IMR-90 (cell line): ENCODE measurements at regions not wholly inside any gene's neighbourhood (a gene's known extent, or its start where the extent isn't known, plus 50 kb on each side); places are given as distances from the start of the nearest gene placed in this dataset.

Experiments
- ATAC-seq: fragments of 200-7000 bp; cut with Tn5 transposase; 2 replicates; pipeline ENCODE4 v1.9.1; 2020; ENCODE audit warnings: low read depth, mild to moderate bottlenecking, moderate library complexity
- BruUV-seq: library from RNA; stranded (reverse); fragments of 400-500 nt; replicated peaks from 2 replicates; lab custom pipeline; 2021; lab: Mats Ljungman, UMichigan
- CTCF ChIA-PET: fragments of 300-600 bp; formaldehyde crosslinking; extraction: SDS; loops from one replicate; lab custom pipeline; 2021; ENCODE audit warnings: antibody characterized with exemption; lab: Yijun Ruan, JAX
- POLR2A ChIA-PET: fragments of 300-600 bp; sonication (Branson Sonifier 250); formaldehyde crosslinking; loops from one replicate; lab custom pipeline; 2022; ENCODE audit warnings: antibody characterized with exemption; ENCODE audit not compliant: unreplicated experiment; lab: Charles Lee
- DNase-seq: peaks from one replicate; pipeline ENCODE4 v3.0.0; 2013
- H2AFZ ChIP-seq: replicated peaks from 2 replicates; pipeline ENCODE3; 2013; ENCODE audit warnings: low read length, mild to moderate bottlenecking; ENCODE audit not compliant: poor library complexity
- H2AK5ac ChIP-seq: 2 replicates; pipeline ENCODE4 v1.6.1; 2013; ENCODE audit warnings: low read depth, low read length, inconsistent platforms
- H2AK9ac ChIP-seq: replicated peaks from 2 replicates; pipeline ENCODE3; 2013; ENCODE audit warnings: mild to moderate bottlenecking, low read depth, low read length, moderate library complexity; ENCODE audit not compliant: poor library complexity
- H2BK120ac ChIP-seq: 2 replicates; pipeline ENCODE4 v1.6.1; 2013; ENCODE audit warnings: low read depth, low read length, inconsistent platforms
- H2BK15ac ChIP-seq: 3 replicates; pipeline ENCODE4 v1.6.1; 2013; ENCODE audit warnings: low read depth, low read length, inconsistent platforms
- H2BK20ac ChIP-seq: 2 replicates; pipeline ENCODE4 v1.6.1; 2013; ENCODE audit warnings: low read depth, mild to moderate bottlenecking, inconsistent platforms, low read length, moderate library complexity
- H2BK5ac ChIP-seq: 2 replicates; pipeline ENCODE4 v1.6.1; 2013; ENCODE audit warnings: mild to moderate bottlenecking, low read depth, low read length, inconsistent platforms; ENCODE audit not compliant: poor library complexity, severe bottlenecking
- H3K14ac ChIP-seq: replicated peaks from 2 replicates; pipeline ENCODE4 v1.6.1; 2013; ENCODE audit warnings: low read depth, low read length, inconsistent platforms
- H3K18ac ChIP-seq: 2 replicates; pipeline ENCODE4 v1.6.1; 2013; ENCODE audit warnings: low read depth, low read length, control low read depth
- H3K23ac ChIP-seq: 2 replicates; pipeline ENCODE4 v1.6.1; 2013; ENCODE audit warnings: low read depth, low read length, inconsistent platforms
- H3K27ac ChIP-seq: 2 replicates; pipeline ENCODE4 v1.5.1; 2013; ENCODE audit warnings: mild to moderate bottlenecking, control low read depth, low read length; ENCODE audit not compliant: insufficient read depth
- H3K27me3 ChIP-seq: 2 replicates; pipeline ENCODE4 v1.6.1; 2013; ENCODE audit warnings: low read length; ENCODE audit not compliant: control insufficient read depth, insufficient read depth
- H3K36me3 ChIP-seq: 2 replicates; pipeline ENCODE4 v1.6.1; 2013; ENCODE audit warnings: low read length, mixed read lengths; ENCODE audit not compliant: control insufficient read depth, insufficient read depth
- H3K4ac ChIP-seq: 2 replicates; pipeline ENCODE4 v1.6.1; 2013; ENCODE audit warnings: low read depth, low read length, inconsistent platforms
- H3K4me1 ChIP-seq: 2 replicates; pipeline ENCODE4 v1.6.1; 2013; ENCODE audit warnings: low read length, mixed read lengths; ENCODE audit not compliant: control insufficient read depth, insufficient read depth
- H3K4me2 ChIP-seq: 2 replicates; pipeline ENCODE4 v1.6.1; 2013; ENCODE audit warnings: low read depth, mild to moderate bottlenecking, control low read depth, low read length, moderate library complexity
- H3K4me3 ChIP-seq: 2 replicates; pipeline ENCODE4 v1.5.1; 2013; ENCODE audit warnings: low read depth, mild to moderate bottlenecking, control low read depth, low read length, moderate library complexity; ENCODE audit not compliant: insufficient read depth
- H3K56ac ChIP-seq: 2 replicates; pipeline ENCODE4 v1.6.1; 2013; ENCODE audit warnings: low read length, inconsistent platforms; ENCODE audit not compliant: insufficient read depth; ENCODE audit errors: extremely low read depth
- H3K79me1 ChIP-seq, 2 experiments: 2 replicates each; pipeline ENCODE4 v1.6.1; 2013; ENCODE audit warnings: low read length in 2 of 2, inconsistent platforms in 1 of 2, low read depth in 1 of 2
- H3K9ac ChIP-seq: 2 replicates; pipeline ENCODE4 v1.6.1; 2013; ENCODE audit warnings: low read depth, low read length, control low read depth
- H3K9me1 ChIP-seq: 2 replicates; pipeline ENCODE4 v1.6.1; 2013; ENCODE audit warnings: low read length, inconsistent platforms; ENCODE audit not compliant: insufficient read depth
- H3K9me3 ChIP-seq: 2 replicates; pipeline ENCODE4 v1.6.1; 2013; ENCODE audit warnings: low read length; ENCODE audit not compliant: control insufficient read depth, insufficient read depth
- H4K20me1 ChIP-seq: 2 replicates; pipeline ENCODE4 v1.6.1; 2013; ENCODE audit warnings: low read length, inconsistent platforms; ENCODE audit not compliant: insufficient read depth
- H4K5ac ChIP-seq: 2 replicates; pipeline ENCODE4 v1.6.1; 2013; ENCODE audit warnings: mild to moderate bottlenecking, low read depth, low read length, control low read depth
- H4K8ac ChIP-seq, 2 experiments: 2 replicates each; pipeline ENCODE4 v1.6.1; 2013; ENCODE audit warnings: low read depth in 2 of 2, low read length in 2 of 2, control low read depth in 1 of 2, inconsistent platforms in 1 of 2
- H4K91ac ChIP-seq: 2 replicates; pipeline ENCODE4 v1.6.1; 2013; ENCODE audit warnings: low read depth, low read length, inconsistent platforms; ENCODE audit not compliant: insufficient read depth
- BHLHE40 ChIP-seq: fragments of 150-350 bp; IDR thresholded peaks from 2 replicates; pipeline ENCODE4 v1.6.1; 2016; ENCODE audit warnings: mild to moderate bottlenecking, low read depth, low read length
- dilution Hi-C: fragments of 300-500 bp; cut with HindIII; formaldehyde crosslinking; loops from one replicate; pipeline ENCODE4 v1.14.3; 2018; ENCODE audit warnings: low sequenced_read_pairs; ENCODE audit not compliant: unreplicated experiment
- in situ Hi-C: fragments of 300-500 bp; cut with MboI; formaldehyde crosslinking; loops from 3 replicates; pipeline ENCODE4 v1.14.3; 2019; ENCODE audit warnings: low sequenced_read_pairs, inconsistent platforms, mixed read lengths
- intact Hi-C: fragments of 100-400 bp; cut with micrococcal nuclease; formaldehyde crosslinking; loops from 2 replicates; pipeline ENCODE4 v1.10.0; 2022

GRCh38 chr7:17471325-17471724 is 172.9 kb downstream of the AHR start:
- H3K56ac ChIP-seq: no peak overlapping the region
- H3K27ac ChIP-seq: no peak overlapping the region
- H4K91ac ChIP-seq: no peak overlapping the region
- H3K4me2 ChIP-seq: no peak overlapping the region
- no peak overlapping the region for H2BK20ac ChIP-seq
- no peak overlapping the region for H2AFZ ChIP-seq
- no peak overlapping the region for H2AK5ac ChIP-seq
- H2BK120ac ChIP-seq: no peak overlapping the region
- CTCF ChIA-PET: no interaction called here
- H3K23ac ChIP-seq: no peak overlapping the region
- no peaks in the 10 kb centered on the region for H3K79me1 ChIP-seq
- no peaks in the 10 kb centered on the region for H3K9me3 ChIP-seq
- H3K4ac ChIP-seq: no peak overlapping the region
- POLR2A ChIA-PET: no interaction called here
- H4K20me1 ChIP-seq: no peaks in the 10 kb centered on the region
- H3K14ac ChIP-seq: no peak overlapping the region
- no peak overlapping the region for H2BK5ac ChIP-seq
- intact Hi-C loops (no loop called here), dilution Hi-C loops (no loop called here), in situ Hi-C loops (no loop called here)
- no peaks in the 10 kb centered on the region for H3K27me3 ChIP-seq
- no TSS peak for BruUV-seq
- no peak for TF ChIP-seq BHLHE40
- H4K8ac ChIP-seq: no peak overlapping the region
- H2BK15ac ChIP-seq: no peak overlapping the region
- H3K4me1 ChIP-seq: no peaks in the 10 kb centered on the region
- H2AK9ac ChIP-seq: no peak overlapping the region
- H3K18ac ChIP-seq: no peak overlapping the region
- H3K9me1 ChIP-seq: no peaks in the 10 kb centered on the region
- no peak for DNase-seq
- H3K4me3 ChIP-seq: no peak overlapping the region
- ATAC-seq: no peak
- H3K9ac ChIP-seq: no peak overlapping the region
- H4K5ac ChIP-seq: no peak overlapping the region
- H3K36me3 ChIP-seq: no peaks in the 10 kb centered on the region
